Keratinocyte (primary cell): ENCODE measurements at regions not wholly inside any gene's neighbourhood (a gene's known extent, or its start where the extent isn't known, plus 50 kb on each side); places are given as distances from the start of the nearest gene placed in this dataset.
"Not testable (repeated sequence)": the region's sequence is repeated elsewhere in the genome, so short reads cannot be mapped to it uniquely, and the experiment has no call there.

Source experiments
- DNase-seq: peaks from one replicate; pipeline ENCODE4 v3.0.0-alpha.2; 2011; ENCODE audit warnings: low read depth, missing footprints, low spot score
- FAIRE-seq: peaks from 2 replicates; lab custom pipeline; 2011; peaks lifted over from hg19 to GRCh38; lab: Jason Lieb, UNC
- H2AFZ ChIP-seq: 2 replicates; pipeline ENCODE4 v1.6.0; 2012; ENCODE audit warnings: low read length, control low read depth, inconsistent platforms; ENCODE audit not compliant: control insufficient read depth
- H3K27ac ChIP-seq: 2 replicates; pipeline ENCODE4 v1.5.1; 2011; ENCODE audit warnings: low read length; ENCODE audit not compliant: control insufficient read depth, insufficient read depth
- H3K27me3 ChIP-seq: 3 replicates; pipeline ENCODE4 v1.6.0; 2011; ENCODE audit warnings: low read length; ENCODE audit not compliant: control insufficient read depth, insufficient read depth; ENCODE audit errors: extremely low read depth
- H3K36me3 ChIP-seq, 2 experiments: 2 replicates in 1 of 2; 3 replicates in 1 of 2; pipeline ENCODE4 v1.5.1; 2011; ENCODE audit warnings: low read length in 2 of 2, mild to moderate bottlenecking in 1 of 2; ENCODE audit not compliant: control insufficient read depth in 2 of 2, insufficient read depth in 2 of 2; ENCODE audit errors: extremely low read depth in 1 of 2
- H3K4me1 ChIP-seq: 3 replicates; pipeline ENCODE4 v1.5.1; 2011; ENCODE audit warnings: low read length; ENCODE audit not compliant: control insufficient read depth, insufficient read depth; ENCODE audit errors: extremely low read depth
- H3K4me2 ChIP-seq: 3 replicates; pipeline ENCODE4 v1.6.0; 2011; ENCODE audit warnings: low read depth, low read length; ENCODE audit not compliant: control insufficient read depth, insufficient read depth; ENCODE audit errors: extremely low read depth
- H3K4me3 ChIP-seq, 3 experiments: fragments of 200-600 bp in 1 of 3; sonication (generic) in 1 of 3; 2 replicates in 2 of 3; 3 replicates in 1 of 3; pipeline ENCODE4 v1.5.1; 2011 to 2016; ENCODE audit warnings: low read length in 3 of 3, mild to moderate bottlenecking in 3 of 3, control low read depth in 2 of 3, inconsistent platforms in 1 of 3, low read depth in 1 of 3, mixed read lengths in 1 of 3, mixed run types in 1 of 3, moderate library complexity in 1 of 3; ENCODE audit not compliant: control insufficient read depth in 2 of 3, insufficient read depth in 2 of 3; ENCODE audit errors: extremely low read depth in 1 of 3
- H3K79me2 ChIP-seq: 2 replicates; pipeline ENCODE4 v1.6.0; 2012; ENCODE audit warnings: low read length; ENCODE audit not compliant: control insufficient read depth, insufficient read depth
- H3K9ac ChIP-seq: 3 replicates; pipeline ENCODE4 v1.6.0; 2011; ENCODE audit warnings: low read length; ENCODE audit not compliant: control insufficient read depth, insufficient read depth; ENCODE audit errors: extremely low read depth
- H3K9me1 ChIP-seq: 3 replicates; pipeline ENCODE4 v1.6.0; 2011; ENCODE audit warnings: low read length; ENCODE audit not compliant: control insufficient read depth, insufficient read depth; ENCODE audit errors: extremely low read depth
- H3K9me3 ChIP-seq: 2 replicates; pipeline ENCODE4 v1.5.1; 2012; ENCODE audit warnings: low read depth, low read length; ENCODE audit not compliant: control insufficient read depth
- H4K20me1 ChIP-seq: 3 replicates; pipeline ENCODE4 v1.6.0; 2011; ENCODE audit warnings: low read length; ENCODE audit not compliant: control insufficient read depth, insufficient read depth; ENCODE audit errors: extremely low read depth
- CTCF ChIP-seq, 3 experiments: IDR thresholded peaks in 1 of 3; conservative IDR thresholded peaks in 1 of 3; optimal IDR thresholded peaks in 1 of 3; 2 replicates in 2 of 3; 3 replicates in 1 of 3; pipeline versions ENCODE3 to v1.5.1; 2011; ENCODE audit warnings: low read length in 3 of 3, mild to moderate bottlenecking in 3 of 3, moderate library complexity in 2 of 3, control low read depth in 1 of 3, inconsistent platforms in 1 of 3; ENCODE audit not compliant: insufficient read depth in 2 of 3; ENCODE audit errors: extremely low read depth in 1 of 3
- EZH2 ChIP-seq: IDR thresholded peaks from one replicate; pipeline ENCODE4 v1.6.1; 2012; ENCODE audit warnings: inconsistent platforms, mild to moderate bottlenecking, low read length, moderate library complexity
- dilution Hi-C: fragments of 300-500 bp; cut with MboI; formaldehyde crosslinking; loops from one replicate; pipeline ENCODE4 v1.7.0; 2020; ENCODE audit warnings: low sequenced_read_pairs; ENCODE audit not compliant: extremely low pct_ligation_motif_present

GRCh38 chr6:140193269-140193668 lies 818.8 kb upstream of the CITED2 start:
- H3K9me3 ChIP-seq: no peaks in the 10 kb centered on the region
- TF ChIP-seq CTCF (optimal IDR thresholded peaks at IDR 0.05 in 1 of 3, IDR thresholded peaks at IDR 0.05 in 1 of 3, conservative IDR thresholded peaks at IDR 0.05 in 1 of 3; ENCODE audit: extremely low read depth in 1 of 3, insufficient read depth in 2 of 3, low read length in 3 of 3) (no peak), EZH2 (no peak)
- no peaks in the 10 kb centered on the region for H3K79me2 ChIP-seq
- no peak overlapping the region for H3K4me2 ChIP-seq
- no peak overlapping the region for H3K27ac ChIP-seq
- no peaks in the 10 kb centered on the region for H4K20me1 ChIP-seq
- no peak overlapping the region for H3K4me3 ChIP-seq
- no peaks in the 10 kb centered on the region for H3K27me3 ChIP-seq
- no peaks in the 10 kb centered on the region for H3K4me1 ChIP-seq
- DNase-seq: no peak
- no peak overlapping the region for H3K9ac ChIP-seq
- FAIRE-seq: no peak
- H2AFZ ChIP-seq: no peak overlapping the region
- dilution Hi-C loops: no loop called here
- no peaks in the 10 kb centered on the region for H3K9me1 ChIP-seq
- H3K36me3 ChIP-seq: no peaks in the 10 kb centered on the region

DNA sequence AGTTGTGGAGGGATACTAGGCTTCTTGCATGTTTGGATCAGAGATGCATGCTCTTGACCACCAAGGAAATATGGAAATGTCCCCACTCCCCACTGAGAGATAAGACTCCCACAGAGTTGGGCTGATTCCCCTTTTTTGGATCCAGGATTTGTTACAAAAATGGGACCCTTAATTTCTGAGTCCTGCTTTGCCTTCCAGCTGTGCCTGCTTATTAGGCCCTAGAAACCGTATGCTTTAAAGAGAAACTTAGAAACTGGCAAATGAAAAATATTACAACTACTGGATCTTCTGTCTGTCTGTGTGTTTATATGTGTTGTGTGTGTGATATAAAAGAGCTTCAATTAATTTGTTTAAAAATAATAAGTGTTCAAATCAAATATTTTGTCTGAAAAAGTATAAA lies 817.6 kb upstream of the CITED2 start:
- Histone ChIP-seq H3K4me3 (no peak overlapping the region), H3K9me3 (no peaks in the 10 kb centered on the region), H3K4me2 (no peak overlapping the region), H3K79me2 (no peaks in the 10 kb centered on the region), H3K36me3 (no peaks in the 10 kb centered on the region), H2AFZ (no peak overlapping the region), H3K4me1 (no peaks in the 10 kb centered on the region), H4K20me1 (no peaks in the 10 kb centered on the region), H3K27ac (no peak overlapping the region), H3K9ac (no peak overlapping the region), H3K9me1 (no peaks in the 10 kb centered on the region), H3K27me3 (no peaks in the 10 kb centered on the region)
- dilution Hi-C loops: no loop called here
- TF ChIP-seq CTCF (optimal IDR thresholded peaks at IDR 0.05 in 1 of 3, IDR thresholded peaks at IDR 0.05 in 1 of 3, conservative IDR thresholded peaks at IDR 0.05 in 1 of 3; ENCODE audit: extremely low read depth in 1 of 3, insufficient read depth in 2 of 3, low read length in 3 of 3): no peak
- no peak for TF ChIP-seq EZH2
- no peak for DNase-seq
- no peak for FAIRE-seq

- dilution Hi-C loops, H3K9me3 ChIP-seq, H4K20me1 ChIP-seq: not testable (repeated sequence)
These were observed 814.8 kb upstream of the CITED2 start for GRCh38 chr6:140189263-140189662.

More at GRCh38 chr6:140189263-140189662, 814.8 kb upstream of the CITED2 start:
- not testable (repeated sequence) for H3K4me3 ChIP-seq, H3K27me3 ChIP-seq, H2AFZ ChIP-seq, H3K9me1 ChIP-seq, H3K27ac ChIP-seq, H3K9ac ChIP-seq, H3K79me2 ChIP-seq, H3K36me3 ChIP-seq, FAIRE-seq, DNase-seq, H3K4me1 ChIP-seq, H3K4me2 ChIP-seq
